IPS-20b (cell line): ENCODE measurements at regions not wholly inside any gene's neighbourhood (a gene's known extent, or its start where the extent isn't known, plus 50 kb on each side); places are given as distances from the start of the nearest gene placed in this dataset.

ENCODE experiments used
- H3K27ac ChIP-seq: one replicate; pipeline ENCODE4 v1.5.1; 2013; ENCODE audit warnings: low read length
- H3K27me3 ChIP-seq: 2 replicates; pipeline ENCODE4 v1.6.1; 2013; ENCODE audit warnings: mild to moderate bottlenecking, low read length, inconsistent platforms; ENCODE audit not compliant: insufficient read depth
- H3K36me3 ChIP-seq: 2 replicates; pipeline ENCODE4 v1.6.1; 2013; ENCODE audit warnings: low read depth, mild to moderate bottlenecking, inconsistent platforms, low read length, moderate library complexity; ENCODE audit not compliant: insufficient read depth
- H3K4me1 ChIP-seq: 2 replicates; pipeline ENCODE4 v1.6.1; 2013; ENCODE audit warnings: mild to moderate bottlenecking, control low read depth, inconsistent platforms, low read length, moderate library complexity; ENCODE audit not compliant: insufficient read depth
- H3K4me3 ChIP-seq: 2 replicates; pipeline ENCODE4 v1.5.1; 2013; ENCODE audit warnings: mild to moderate bottlenecking, low read length, inconsistent platforms
- H3K9ac ChIP-seq: 2 replicates; pipeline ENCODE4 v1.6.1; 2013; ENCODE audit warnings: low read depth, mild to moderate bottlenecking, inconsistent platforms, low read length, moderate library complexity
- H3K9me3 ChIP-seq: 2 replicates; pipeline ENCODE4 v1.6.1; 2013; ENCODE audit warnings: mild to moderate bottlenecking, low read depth, low read length, inconsistent platforms; ENCODE audit not compliant: insufficient read depth

- Histone ChIP-seq H3K36me3 (no peaks in the 10 kb centered on the region), H3K4me1 (no peaks in the 10 kb centered on the region), H3K9me3 (no peaks in the 10 kb centered on the region)
These were observed 959.4 kb upstream of the LRRTM1 start for GRCh38 chr2:81263989-81264388.

GRCh38 chr2:81260320-81260719 is 955.8 kb upstream of the LRRTM1 start:
- H3K4me1 ChIP-seq, result no peaks in the 10 kb centered on the region
- H3K27ac ChIP-seq, result no peak overlapping the region
- no peaks in the 10 kb centered on the region for H3K9me3 ChIP-seq
- H3K4me3 ChIP-seq, result no peak overlapping the region
- H3K9ac ChIP-seq, result no peak overlapping the region
- no peaks in the 10 kb centered on the region for H3K36me3 ChIP-seq
- no peaks in the 10 kb centered on the region for H3K27me3 ChIP-seq

More at GRCh38 chr2:81263989-81264388, 959.4 kb upstream of the LRRTM1 start:
- Histone ChIP-seq H3K9ac (no peak overlapping the region), H3K27ac (no peak overlapping the region), H3K4me3 (no peak overlapping the region), H3K27me3 (no peaks in the 10 kb centered on the region)

- H3K27ac ChIP-seq, result no peak overlapping the region
- no peaks in the 10 kb centered on the region for H3K27me3 ChIP-seq
- H3K36me3 ChIP-seq, result no peaks in the 10 kb centered on the region
- H3K4me3 ChIP-seq, result no peak overlapping the region
- no peaks in the 10 kb centered on the region for H3K9me3 ChIP-seq
- H3K4me1 ChIP-seq, result no peaks in the 10 kb centered on the region
- no peak overlapping the region for H3K9ac ChIP-seq
These were observed 945.7 kb upstream of the LRRTM1 start for GRCh38 chr2:81250270-81250669.

GRCh38 chr2:81249152-81249551 is 944.6 kb upstream of the LRRTM1 start:
- Histone ChIP-seq H3K9me3 (no peaks in the 10 kb centered on the region), H3K27ac (no peak overlapping the region), H3K27me3 (no peaks in the 10 kb centered on the region), H3K4me3 (no peak overlapping the region), H3K36me3 (no peaks in the 10 kb centered on the region), H3K4me1 (no peaks in the 10 kb centered on the region), H3K9ac (no peak overlapping the region)

- H3K27me3 ChIP-seq, result no peaks in the 10 kb centered on the region
- H3K36me3 ChIP-seq, result no peaks in the 10 kb centered on the region
- no peak overlapping the region for H3K4me3 ChIP-seq
- no peaks in the 10 kb centered on the region for H3K4me1 ChIP-seq
- no peak overlapping the region for H3K9ac ChIP-seq
- H3K27ac ChIP-seq, result no peak overlapping the region
- H3K9me3 ChIP-seq, result no peaks in the 10 kb centered on the region
These were observed 943.1 kb upstream of the LRRTM1 start for GRCh38 chr2:81247648-81248047.

GRCh38 chr2:81242501-81242900 is 937.9 kb upstream of the LRRTM1 start:
- Histone ChIP-seq H3K27ac (no peak overlapping the region), H3K36me3 (no peaks in the 10 kb centered on the region), H3K4me3 (no peak overlapping the region), H3K9me3 (no peaks in the 10 kb centered on the region), H3K27me3 (no peaks in the 10 kb centered on the region), H3K9ac (no peak overlapping the region), H3K4me1 (no peaks in the 10 kb centered on the region)

- H3K36me3 ChIP-seq, result no peaks in the 10 kb centered on the region
- no peaks in the 10 kb centered on the region for H3K4me1 ChIP-seq
- H3K9ac ChIP-seq, result no peak overlapping the region
- no peak overlapping the region for H3K27ac ChIP-seq
- H3K27me3 ChIP-seq, result no peaks in the 10 kb centered on the region
- H3K4me3 ChIP-seq, result no peak overlapping the region
- H3K9me3 ChIP-seq, result no peaks in the 10 kb centered on the region
These were observed 933.9 kb upstream of the LRRTM1 start for GRCh38 chr2:81238462-81238861.

- Histone ChIP-seq H3K27ac (no peak overlapping the region), H3K4me1 (no peaks in the 10 kb centered on the region), H3K4me3 (no peak overlapping the region), H3K9ac (no peak overlapping the region), H3K36me3 (no peaks in the 10 kb centered on the region), H3K9me3 (no peaks in the 10 kb centered on the region), H3K27me3 (no peaks in the 10 kb centered on the region)
These were observed 931.0 kb upstream of the LRRTM1 start for GRCh38 chr2:81235601-81236000.

- H3K4me1 ChIP-seq, result no peaks in the 10 kb centered on the region
- no peaks in the 10 kb centered on the region for H3K27me3 ChIP-seq
- no peaks in the 10 kb centered on the region for H3K36me3 ChIP-seq
- H3K9me3 ChIP-seq, result no peaks in the 10 kb centered on the region
- H3K9ac ChIP-seq, result no peak overlapping the region
- no peak overlapping the region for H3K27ac ChIP-seq
- no peak overlapping the region for H3K4me3 ChIP-seq
These were observed 930.2 kb upstream of the LRRTM1 start for GRCh38 chr2:81234711-81235110.

GRCh38 chr2:81225756-81226155 is 921.2 kb upstream of the LRRTM1 start:
- Histone ChIP-seq H3K4me3 (no peak overlapping the region), H3K9me3 (no peaks in the 10 kb centered on the region), H3K27me3 (no peaks in the 10 kb centered on the region), H3K9ac (no peak overlapping the region), H3K4me1 (no peaks in the 10 kb centered on the region), H3K36me3 (no peaks in the 10 kb centered on the region), H3K27ac (no peak overlapping the region)

- H3K27me3 ChIP-seq, result no peaks in the 10 kb centered on the region
- H3K4me3 ChIP-seq, result no peak overlapping the region
- no peaks in the 10 kb centered on the region for H3K36me3 ChIP-seq
- no peaks in the 10 kb centered on the region for H3K4me1 ChIP-seq
- no peak overlapping the region for H3K27ac ChIP-seq
- no peak overlapping the region for H3K9ac ChIP-seq
- no peaks in the 10 kb centered on the region for H3K9me3 ChIP-seq
These were observed 909.0 kb upstream of the LRRTM1 start for GRCh38 chr2:81213598-81213997.

- no peak overlapping the region for H3K27ac ChIP-seq
These were observed 901.7 kb upstream of the LRRTM1 start for GRCh38 chr2:81206216-81206615.

More at GRCh38 chr2:81206216-81206615, 901.7 kb upstream of the LRRTM1 start:
- no peaks in the 10 kb centered on the region for H3K9me3 ChIP-seq
- H3K4me1 ChIP-seq, result no peaks in the 10 kb centered on the region
- no peak overlapping the region for H3K9ac ChIP-seq
- H3K4me3 ChIP-seq, result no peak overlapping the region
- H3K27me3 ChIP-seq, result no peaks in the 10 kb centered on the region
- no peaks in the 10 kb centered on the region for H3K36me3 ChIP-seq
